Islet of Langerhans (tissue), 1 donor: ENCODE measurements at regions not wholly inside any gene's neighbourhood (a gene's known extent, or its start where the extent isn't known, plus 50 kb on each side); places are given as distances from the start of the nearest gene placed in this dataset.

Experiments
- FAIRE-seq: peaks from one replicate; lab custom pipeline; 2011; peaks lifted over from hg19 to GRCh38; lab: Jason Lieb, UNC

GRCh38 chr1:195820925-195821324 is 787.3 kb downstream of the KCNT2 start:
- FAIRE-seq: no peak

GRCh38 chr1:195806060-195806459 is 802.2 kb downstream of the KCNT2 start:
- no peak for FAIRE-seq

- FAIRE-seq: no peak
These were observed 803.7 kb downstream of the KCNT2 start for GRCh38 chr1:195804547-195804946.

- no peak for FAIRE-seq
These were observed 809.2 kb downstream of the KCNT2 start for GRCh38 chr1:195799016-195799415.

- no peak for FAIRE-seq
These were observed 814.0 kb downstream of the KCNT2 start for GRCh38 chr1:195794225-195794624.

- no peak for FAIRE-seq
These were observed 816.4 kb downstream of the KCNT2 start for GRCh38 chr1:195791796-195792195.

GRCh38 chr1:195790514-195791168 is 817.6 kb downstream of the KCNT2 start:
- no peak for FAIRE-seq

GRCh38 chr1:195789321-195789720 is 818.9 kb downstream of the KCNT2 start:
- FAIRE-seq: no peak

GRCh38 chr1:195788721-195789120 is 819.5 kb downstream of the KCNT2 start:
- no peak for FAIRE-seq

- FAIRE-seq: no peak
These were observed 822.4 kb downstream of the KCNT2 start for GRCh38 chr1:195785830-195786229.

GRCh38 chr1:195773931-195774330 is 834.3 kb downstream of the KCNT2 start:
- no peak for FAIRE-seq

- no peak for FAIRE-seq
These were observed 838.8 kb downstream of the KCNT2 start for GRCh38 chr1:195769461-195769860.

GRCh38 chr1:195768936-195769335 is 839.3 kb downstream of the KCNT2 start:
- no peak for FAIRE-seq

- no peak for FAIRE-seq
These were observed 839.9 kb downstream of the KCNT2 start for GRCh38 chr1:195768377-195768776.

- no peak for FAIRE-seq
These were observed 841.5 kb downstream of the KCNT2 start for GRCh38 chr1:195766709-195767108.

GRCh38 chr1:195765099-195765498 is 843.1 kb downstream of the KCNT2 start:
- FAIRE-seq: no peak

GRCh38 chr1:195763907-195764374 is 844.3 kb downstream of the KCNT2 start:
- no peak for FAIRE-seq

- FAIRE-seq: no peak
These were observed 844.9 kb downstream of the KCNT2 start for GRCh38 chr1:195763146-195763906.

- FAIRE-seq: no peak
These were observed 847.1 kb downstream of the KCNT2 start for GRCh38 chr1:195761104-195761503.

- no peak for FAIRE-seq
These were observed 852.1 kb downstream of the KCNT2 start for GRCh38 chr1:195756109-195756508.

GRCh38 chr1:195754874-195755273 is 853.4 kb downstream of the KCNT2 start:
- FAIRE-seq: no peak

GRCh38 chr1:195754303-195754702 is 853.9 kb downstream of the KCNT2 start:
- no peak for FAIRE-seq

- no peak for FAIRE-seq
These were observed 859.3 kb downstream of the KCNT2 start for GRCh38 chr1:195748969-195749368.
